ENCODE measurements at regions not wholly inside any gene's neighbourhood (a gene's known extent, or its start where the extent isn't known, plus 50 kb on each side); places are given as distances from the start of the nearest gene placed in this dataset.

GRCh38 chr6:94367316-94367715 is 948.0 kb upstream of the EPHA7 start:
- Mint-ChIP-seq H3K27me3 (no peaks in the 10 kb centered on the region), H3K4me1 (no peaks in the 10 kb centered on the region), H3K27ac (no peak overlapping the region), H3K4me3 (no peak overlapping the region), H3K9me3 (ENCODE audit: insufficient read depth) (peaks cover 3% of the 10 kb centered on the region)
- WGBS (ENCODE audit: insufficient coverage): no CpG with 5 or more reads among the region's 1 CpG
- Histone ChIP-seq H3K27me3 (replicated peaks in 1 of 4; ENCODE audit: control extremely low read depth in 1 of 4, control insufficient read depth in 3 of 4, insufficient read depth in 4 of 4, low read length in 3 of 4) (no peaks in the 10 kb centered on the region), H3K9me3 (ENCODE audit: control extremely low read depth in 1 of 3, control insufficient read depth in 2 of 3, insufficient read depth in 1 of 3, low read length in 2 of 3) (peaks cover 0 to 3% (median 0%) of the 10 kb centered on the region in 3 donors), H3K4me1 (ENCODE audit: control insufficient read depth in 2 of 2, insufficient read depth in 2 of 2, low read length in 2 of 2) (no peaks in the 10 kb centered on the region), H3K4me2 (replicated peaks; ENCODE audit: low read depth, low read length, poor library complexity, severe bottlenecking) (no peak overlapping the region), H4K20me1 (ENCODE audit: control insufficient read depth, insufficient read depth, low read length, poor library complexity, severe bottlenecking) (no peaks in the 10 kb centered on the region), H3K9ac (ENCODE audit: low read length) (no peak overlapping the region), H3K36me3 (replicated peaks in 1 of 2; ENCODE audit: control extremely low read depth in 1 of 2, control insufficient read depth in 1 of 2, extremely low read depth in 1 of 2, insufficient read depth in 2 of 2, low read length in 1 of 2) (no peaks in the 10 kb centered on the region), H3K79me2 (ENCODE audit: control insufficient read depth, insufficient read depth, low read length) (no peaks in the 10 kb centered on the region), H2AFZ (ENCODE audit: insufficient read depth, low read depth, low read length, poor library complexity, severe bottlenecking) (no peak overlapping the region), H3K4me3 (ENCODE audit: control extremely low read depth in 1 of 5, extremely low read depth in 1 of 5, insufficient read depth in 1 of 5, low read depth in 2 of 5, low read length in 4 of 5) (no peak overlapping the region), H3K27ac (ENCODE audit: low read length in 2 of 2) (no peak overlapping the region)
- TF ChIP-seq EZH2 (IDR thresholded peaks at IDR 0.05; ENCODE audit: borderline replicate concordance, insufficient read depth, low read depth, low read length, poor library complexity, severe bottlenecking): no peak
- TF ChIP-seq, protein P1, sequence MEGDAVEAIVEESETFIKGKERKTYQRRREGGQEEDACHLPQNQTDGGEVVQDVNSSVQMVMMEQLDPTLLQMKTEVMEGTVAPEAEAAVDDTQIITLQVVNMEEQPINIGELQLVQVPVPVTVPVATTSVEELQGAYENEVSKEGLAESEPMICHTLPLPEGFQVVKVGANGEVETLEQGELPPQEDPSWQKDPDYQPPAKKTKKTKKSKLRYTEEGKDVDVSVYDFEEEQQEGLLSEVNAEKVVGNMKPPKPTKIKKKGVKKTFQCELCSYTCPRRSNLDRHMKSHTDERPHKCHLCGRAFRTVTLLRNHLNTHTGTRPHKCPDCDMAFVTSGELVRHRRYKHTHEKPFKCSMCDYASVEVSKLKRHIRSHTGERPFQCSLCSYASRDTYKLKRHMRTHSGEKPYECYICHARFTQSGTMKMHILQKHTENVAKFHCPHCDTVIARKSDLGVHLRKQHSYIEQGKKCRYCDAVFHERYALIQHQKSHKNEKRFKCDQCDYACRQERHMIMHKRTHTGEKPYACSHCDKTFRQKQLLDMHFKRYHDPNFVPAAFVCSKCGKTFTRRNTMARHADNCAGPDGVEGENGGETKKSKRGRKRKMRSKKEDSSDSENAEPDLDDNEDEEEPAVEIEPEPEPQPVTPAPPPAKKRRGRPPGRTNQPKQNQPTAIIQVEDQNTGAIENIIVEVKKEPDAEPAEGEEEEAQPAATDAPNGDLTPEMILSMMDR (IDR thresholded peaks at IDR 0.05): no peak
- ATAC-seq (ENCODE audit: low read depth) (no peak), DNase-seq (no peak)
- CTCF ChIA-PET: no interaction called here
- intact Hi-C loops (cut with micrococcal nuclease): no loop called here
- POLR2A ChIA-PET: no interaction called here

- Histone ChIP-seq H3K4me2 (replicated peaks; ENCODE audit: low read depth, low read length, poor library complexity, severe bottlenecking) (no peak overlapping the region), H3K9me3 (ENCODE audit: control extremely low read depth in 1 of 3, control insufficient read depth in 2 of 3, insufficient read depth in 1 of 3, low read length in 2 of 3) (peaks cover 0 to 21% (median 0%) of the 10 kb centered on the region in 3 donors), H3K27ac (ENCODE audit: low read length in 2 of 2) (no peak overlapping the region), H4K20me1 (ENCODE audit: control insufficient read depth, insufficient read depth, low read length, poor library complexity, severe bottlenecking) (no peaks in the 10 kb centered on the region), H3K79me2 (ENCODE audit: control insufficient read depth, insufficient read depth, low read length) (no peaks in the 10 kb centered on the region), H3K9ac (ENCODE audit: low read length) (no peak overlapping the region), H2AFZ (ENCODE audit: insufficient read depth, low read depth, low read length, poor library complexity, severe bottlenecking) (no peak overlapping the region), H3K4me1 (ENCODE audit: control insufficient read depth in 2 of 2, insufficient read depth in 2 of 2, low read length in 2 of 2) (no peaks in the 10 kb centered on the region), H3K36me3 (replicated peaks in 1 of 2; ENCODE audit: control extremely low read depth in 1 of 2, control insufficient read depth in 1 of 2, extremely low read depth in 1 of 2, insufficient read depth in 2 of 2, low read length in 1 of 2) (no peaks in the 10 kb centered on the region), H3K27me3 (replicated peaks in 1 of 4; ENCODE audit: control extremely low read depth in 1 of 4, control insufficient read depth in 3 of 4, insufficient read depth in 4 of 4, low read length in 3 of 4) (no peaks in the 10 kb centered on the region), H3K4me3 (ENCODE audit: control extremely low read depth in 1 of 5, extremely low read depth in 1 of 5, insufficient read depth in 1 of 5, low read depth in 2 of 5, low read length in 4 of 5) (no peak overlapping the region)
- peaks cover 3% of the 10 kb centered on the region for H3K9me3 Mint-ChIP-seq (ENCODE audit: insufficient read depth)
- H3K27me3 Mint-ChIP-seq: no peaks in the 10 kb centered on the region
- H3K27ac Mint-ChIP-seq: no peak overlapping the region
- WGBS (ENCODE audit: insufficient coverage): 96% methylated on average over 21 of the region's 26 CpGs
- CTCF ChIA-PET: no interaction called here
- intact Hi-C loops (cut with micrococcal nuclease): no loop called here
- TF ChIP-seq EZH2 (IDR thresholded peaks at IDR 0.05; ENCODE audit: borderline replicate concordance, insufficient read depth, low read depth, low read length, poor library complexity, severe bottlenecking): no peak
- TF ChIP-seq, protein P1 (IDR thresholded peaks at IDR 0.05): no peak
- H3K4me1 Mint-ChIP-seq: no peaks in the 10 kb centered on the region
- H3K4me3 Mint-ChIP-seq: no peak overlapping the region
- DNase-seq (no peak), ATAC-seq (ENCODE audit: low read depth) (no peak)
- POLR2A ChIA-PET: no interaction called here
Measured at GRCh38 chr6:94362061-94362864, 942.9 kb upstream of the EPHA7 start.

Data from B cell (primary cell).